ENCODE measurements at regions not wholly inside any gene's neighbourhood (a gene's known extent, or its start where the extent isn't known, plus 50 kb on each side); places are given as distances from the start of the nearest gene placed in this dataset.

GRCh38 chr6:98648211-98648914, 186.0 kb upstream of the POU3F2 start:
- DNase-seq (ENCODE audit: low read depth in 2 of 3, low spot score in 2 of 3) = no peak

GRCh38 chr6:98650941-98651340, 183.4 kb upstream of the POU3F2 start:
- no peak for DNase-seq (ENCODE audit: low read depth in 2 of 3, low spot score in 2 of 3)

- no peak for DNase-seq (ENCODE audit: low read depth in 2 of 3, low spot score in 2 of 3)
Observed at GRCh38 chr6:98653179-98653578, 181.2 kb upstream of the POU3F2 start.

GRCh38 chr6:98657764-98658163, 176.6 kb upstream of the POU3F2 start:
- peak in 2 of 3 donors; percentile 3 to 46 for DNase-seq (ENCODE audit: low read depth in 2 of 3, low spot score in 2 of 3)

- no peak for DNase-seq (ENCODE audit: low read depth in 2 of 3, low spot score in 2 of 3)
Observed at GRCh38 chr6:98669371-98669770, 165.0 kb upstream of the POU3F2 start.

GRCh38 chr6:98670045-98670746, 164.2 kb upstream of the POU3F2 start:
- DNase-seq (ENCODE audit: low read depth in 2 of 3, low spot score in 2 of 3) = no peak

GRCh38 chr6:98672681-98673475, 161.5 kb upstream of the POU3F2 start:
- no peak for DNase-seq (ENCODE audit: low read depth in 2 of 3, low spot score in 2 of 3)

- no peak for DNase-seq (ENCODE audit: low read depth in 2 of 3, low spot score in 2 of 3)
Observed at GRCh38 chr6:98678481-98678880, 155.9 kb upstream of the POU3F2 start.

- DNase-seq (ENCODE audit: low read depth in 2 of 3, low spot score in 2 of 3) = no peak
Observed at GRCh38 chr6:98686008-98686601, 148.3 kb upstream of the POU3F2 start.

GRCh38 chr6:98687752-98688151, 146.6 kb upstream of the POU3F2 start:
- DNase-seq (ENCODE audit: low read depth in 2 of 3, low spot score in 2 of 3) = no peak

- DNase-seq (ENCODE audit: low read depth in 2 of 3, low spot score in 2 of 3) = no peak
Observed at GRCh38 chr6:98695091-98695801, 139.1 kb upstream of the POU3F2 start.

GRCh38 chr6:98711380-98711779, 123.0 kb upstream of the POU3F2 start:
- no peak for DNase-seq (ENCODE audit: low read depth in 2 of 3, low spot score in 2 of 3)

- no peak for DNase-seq (ENCODE audit: low read depth in 2 of 3, low spot score in 2 of 3)
Observed at GRCh38 chr6:98716341-98716740, 118.0 kb upstream of the POU3F2 start.

- no peak for DNase-seq (ENCODE audit: low read depth in 2 of 3, low spot score in 2 of 3)
Observed at GRCh38 chr6:98717322-98717877, 117.0 kb upstream of the POU3F2 start.

- DNase-seq (ENCODE audit: low read depth in 2 of 3, low spot score in 2 of 3) = no peak
Observed at GRCh38 chr6:98717988-98718387, 116.4 kb upstream of the POU3F2 start.

- no peak for DNase-seq (ENCODE audit: low read depth in 2 of 3, low spot score in 2 of 3)
Observed at GRCh38 chr6:98724537-98724936, 109.8 kb upstream of the POU3F2 start.

- DNase-seq (ENCODE audit: low read depth in 2 of 3, low spot score in 2 of 3) = no peak
Observed at GRCh38 chr6:98747273-98747672, 87.1 kb upstream of the POU3F2 start.

GRCh38 chr6:98747960-98748359, 86.4 kb upstream of the POU3F2 start:
- no peak for DNase-seq (ENCODE audit: low read depth in 2 of 3, low spot score in 2 of 3)

- DNase-seq (ENCODE audit: low read depth in 2 of 3, low spot score in 2 of 3) = no peak
Observed at GRCh38 chr6:98759459-98759858, 74.9 kb upstream of the POU3F2 start.

- no peak for DNase-seq (ENCODE audit: low read depth in 2 of 3, low spot score in 2 of 3)
Observed at GRCh38 chr6:98764373-98764911, 69.9 kb upstream of the POU3F2 start.
